HG03066 (cell line): ENCODE measurements at regions not wholly inside any gene's neighbourhood (a gene's known extent, or its start where the extent isn't known, plus 50 kb on each side); places are given as distances from the start of the nearest gene placed in this dataset.

Source experiments
- ATAC-seq: cut with Tn5 transposase; IDR thresholded peaks from one replicate; pipeline ENCODE4 v1.9.1; 2021; ENCODE audit warnings: low read depth; ENCODE audit not compliant: unreplicated experiment

DNA sequence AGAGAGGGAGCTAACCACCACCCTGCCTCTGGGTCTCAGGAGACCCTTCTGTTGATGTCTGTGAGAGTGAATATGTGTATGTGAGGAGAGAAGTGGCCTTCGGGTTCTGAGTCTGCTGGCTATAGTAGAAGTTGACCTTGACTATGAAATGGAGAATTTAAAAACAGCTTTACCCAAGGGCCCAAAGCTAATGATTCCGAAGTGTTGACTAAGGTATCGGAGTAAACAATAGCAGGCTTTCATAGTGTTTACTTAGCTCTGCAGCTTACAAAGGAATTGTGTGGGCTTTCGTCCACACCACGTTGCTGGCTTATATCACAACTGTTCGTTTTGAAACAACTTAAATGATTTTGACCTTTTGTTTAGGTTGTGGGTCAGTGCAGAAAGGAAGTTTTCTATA lies 126.5 kb upstream of the JAG1 start:
- ATAC-seq = no peak

DNA sequence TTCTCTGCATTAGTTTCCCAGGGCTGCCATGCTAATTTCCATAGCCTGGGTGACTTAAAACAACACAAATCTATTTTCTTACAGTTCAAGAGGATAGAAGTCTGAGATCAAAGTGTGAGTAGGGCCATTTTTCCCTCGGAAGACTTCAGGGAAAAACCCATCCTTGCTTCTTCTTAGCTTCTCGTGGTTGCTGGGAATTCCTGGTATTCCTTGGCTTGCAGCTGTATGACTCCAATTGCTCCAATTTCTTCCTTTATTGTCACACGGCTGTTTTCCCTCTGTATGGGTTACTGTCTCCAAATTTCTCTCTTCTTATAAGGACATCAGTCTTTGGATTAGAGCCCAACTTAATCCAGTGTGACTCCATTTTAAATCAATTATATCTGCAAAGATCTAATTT lies 128.4 kb upstream of the JAG1 start:
- ATAC-seq = no peak

DNA sequence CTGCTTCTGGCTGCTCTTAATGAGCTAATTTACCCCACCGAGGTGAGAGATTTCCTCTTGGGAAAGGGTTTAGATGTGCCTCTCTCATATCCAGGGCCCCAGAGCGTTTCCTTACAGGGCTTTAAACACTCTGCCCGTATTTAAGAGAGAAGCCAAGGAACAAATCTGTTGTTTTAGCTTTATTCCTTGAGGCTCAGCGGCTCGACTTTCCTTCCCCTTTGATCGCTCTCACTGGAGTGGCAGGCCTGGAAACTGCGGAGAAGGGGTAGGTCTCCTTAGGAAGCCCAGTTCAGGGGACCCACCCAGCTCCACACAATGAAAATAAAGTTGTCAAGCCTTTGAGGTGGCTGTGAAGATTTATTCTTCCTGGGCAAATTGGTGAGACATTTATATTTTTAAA lies 132.0 kb upstream of the JAG1 start:
- ATAC-seq = no peak

DNA sequence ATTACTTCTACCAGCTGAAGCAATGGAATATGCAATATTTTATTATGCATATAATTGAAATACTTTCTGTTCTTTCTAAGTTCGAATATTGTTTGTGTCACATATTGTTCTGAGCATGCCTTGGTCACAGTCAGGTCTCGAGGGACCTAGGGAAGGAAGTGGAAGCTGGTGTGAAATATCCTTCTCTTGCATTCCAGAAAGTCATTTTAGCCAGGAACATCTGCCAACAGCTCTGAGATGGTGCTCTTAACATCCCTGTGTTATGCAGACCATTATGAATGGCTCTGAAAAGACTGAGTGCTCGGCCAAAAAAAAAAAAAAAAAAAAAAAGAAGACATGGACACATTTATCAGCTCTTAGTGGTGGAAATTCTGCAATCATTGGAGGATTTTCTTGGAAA lies 132.7 kb upstream of the JAG1 start:
- no peak for ATAC-seq

DNA sequence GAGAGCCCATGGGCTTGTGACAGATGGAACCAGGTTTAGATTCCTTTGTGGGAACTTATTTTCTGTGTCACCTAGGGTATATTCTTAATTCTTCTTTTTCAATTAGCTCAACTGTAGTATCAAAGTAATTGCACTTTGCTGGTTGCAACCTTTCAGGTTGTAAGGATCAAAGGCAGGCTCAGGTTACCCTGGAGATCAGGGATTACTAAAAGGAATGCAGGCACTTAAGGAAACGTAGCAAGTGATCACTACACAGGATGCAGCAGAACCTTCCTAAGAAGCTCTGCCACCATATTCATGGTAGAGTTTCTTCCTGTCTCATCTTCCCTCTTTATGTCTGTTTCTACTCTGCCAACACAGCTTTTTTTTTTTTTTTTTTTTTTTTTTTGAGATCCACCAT lies 133.2 kb upstream of the JAG1 start:
- ATAC-seq = no peak

DNA sequence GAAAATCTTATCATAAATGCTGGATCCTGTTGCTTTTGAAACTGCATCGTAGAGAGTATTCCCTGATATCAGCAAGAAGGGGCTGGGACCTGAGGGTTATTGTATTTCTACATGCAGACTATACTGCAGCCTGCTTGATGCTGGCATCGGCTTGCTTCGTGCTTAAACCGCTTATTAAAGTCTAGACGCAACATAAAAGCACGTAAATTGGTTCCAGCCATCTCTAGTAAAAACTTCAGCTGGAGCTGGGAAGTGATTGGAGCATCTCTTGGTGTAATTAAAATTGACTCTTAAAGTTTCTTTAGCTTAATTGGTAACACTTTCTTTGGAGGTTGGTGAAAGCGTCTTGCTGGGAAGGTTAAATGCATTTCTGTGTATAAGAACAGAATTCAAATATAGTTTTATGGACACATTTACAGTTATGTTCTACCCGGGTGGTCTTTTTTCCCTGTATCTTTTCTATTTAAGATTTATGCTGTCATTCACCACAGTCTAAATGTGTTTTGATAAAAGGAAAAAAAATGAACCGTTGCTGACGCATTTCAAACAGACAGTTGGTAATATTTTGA lies 139.0 kb upstream of the JAG1 start:
- ATAC-seq = no peak

DNA sequence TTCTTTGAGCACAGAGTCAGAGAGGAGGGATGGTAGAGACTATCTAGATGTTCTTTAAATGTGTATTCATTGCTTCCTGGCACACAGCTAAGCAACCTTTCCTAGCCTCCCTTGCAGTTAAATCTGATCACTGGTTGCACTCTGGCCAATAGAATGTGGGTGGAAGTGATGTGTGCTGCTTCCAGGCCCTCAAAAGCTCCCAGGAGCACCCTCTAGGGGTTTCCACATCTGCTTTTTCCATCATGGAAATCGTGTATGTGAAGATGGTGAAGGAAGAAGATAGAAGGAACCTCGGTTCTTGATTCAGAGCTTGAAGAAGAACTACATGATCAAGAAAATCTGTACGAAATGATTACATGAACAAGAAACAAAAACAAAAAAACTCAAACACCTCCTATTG lies 149.8 kb upstream of the JAG1 start:
- ATAC-seq = no peak

DNA sequence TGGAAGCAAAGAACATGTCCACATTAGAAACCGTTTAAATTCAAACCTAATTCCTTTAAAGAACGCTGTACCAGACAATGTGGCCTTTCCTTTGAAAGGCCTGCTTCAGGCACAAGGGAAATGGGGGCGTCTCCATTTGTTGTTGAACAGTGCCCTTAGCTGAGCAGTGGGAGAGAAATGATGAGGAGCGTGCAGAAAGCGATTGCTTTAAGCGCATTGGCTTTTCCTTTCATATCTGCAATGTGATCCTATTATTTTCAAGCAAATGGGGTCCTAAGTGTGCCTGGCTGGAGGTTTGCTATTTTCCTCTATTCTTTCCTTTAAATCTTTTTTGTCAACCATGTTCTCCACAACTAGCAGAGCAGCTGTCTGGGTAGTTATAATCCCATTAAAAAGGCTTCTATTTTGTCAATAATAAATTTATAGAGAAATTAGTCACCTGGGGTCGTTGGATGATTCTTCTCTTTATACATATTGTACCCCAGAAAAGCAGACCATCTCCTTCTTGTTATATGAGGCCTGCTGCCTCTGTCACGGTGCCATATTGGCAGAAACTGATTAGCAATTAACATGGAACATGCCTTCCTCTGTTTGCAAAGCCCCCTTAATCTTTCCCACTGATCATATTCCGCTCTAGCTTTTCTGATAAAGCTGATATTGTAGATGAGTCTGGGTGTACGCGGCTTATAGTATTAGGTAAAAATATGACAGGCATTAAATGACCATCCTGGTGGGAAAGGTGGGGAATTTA lies 151.1 kb upstream of the JAG1 start:
- no peak for ATAC-seq

DNA sequence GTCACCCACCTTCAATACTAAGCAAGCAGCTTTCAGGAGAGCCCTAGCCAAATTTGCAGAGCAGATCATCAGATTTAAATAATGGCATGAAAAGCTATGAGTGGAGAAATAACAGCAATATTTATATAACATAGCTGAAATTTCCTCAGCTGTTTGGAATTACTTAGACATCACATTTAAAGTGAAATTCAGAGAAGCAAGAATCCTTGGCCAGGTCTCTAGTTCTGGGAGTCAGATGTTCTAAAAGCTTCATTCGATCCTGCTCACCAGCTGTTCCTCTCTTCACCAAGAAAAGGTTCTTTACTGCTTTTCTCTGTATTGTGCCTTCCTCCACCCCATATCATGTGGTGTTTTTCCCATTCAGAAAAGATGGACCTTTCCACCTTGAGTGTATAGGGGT lies 152.3 kb upstream of the JAG1 start:
- ATAC-seq = no peak

DNA sequence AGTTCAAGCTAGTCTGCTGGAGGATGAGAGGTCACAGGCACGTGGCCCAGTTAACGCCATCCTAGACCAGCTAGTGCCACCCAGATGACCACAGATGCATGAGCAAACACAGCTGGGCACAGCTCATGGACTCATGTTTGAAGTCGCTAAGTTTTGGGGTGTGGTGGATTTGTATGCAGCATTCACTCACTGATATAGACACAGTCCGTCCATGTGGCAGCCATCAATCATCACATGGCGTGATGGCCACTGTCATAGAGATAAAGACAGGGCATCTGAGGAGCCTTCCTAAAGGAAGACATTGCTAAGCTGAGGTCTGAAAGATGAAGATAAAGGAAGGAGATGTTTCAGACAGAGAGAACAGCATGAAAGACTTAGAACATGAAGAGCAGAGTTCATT lies 154.4 kb upstream of the JAG1 start:
- no peak for ATAC-seq

DNA sequence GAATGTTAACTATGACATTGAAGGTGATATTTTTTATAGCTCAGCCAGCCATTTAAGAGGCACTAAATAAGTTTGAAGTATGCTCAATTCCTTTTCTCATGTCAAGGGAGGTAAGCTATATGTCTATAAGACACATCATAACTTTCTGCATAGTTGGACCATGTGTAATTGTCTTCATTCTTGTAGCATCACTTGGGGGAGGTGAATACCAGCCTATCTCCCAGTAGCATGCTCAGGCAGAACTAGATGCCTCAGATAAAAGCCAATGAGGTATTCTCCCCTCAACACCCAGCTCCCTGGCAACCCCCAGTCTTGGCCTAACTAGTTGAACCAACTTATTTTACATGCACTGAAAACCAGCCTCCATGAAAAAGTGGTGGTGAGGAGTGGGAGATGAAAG lies 158.3 kb upstream of the JAG1 start:
- ATAC-seq = no peak

DNA sequence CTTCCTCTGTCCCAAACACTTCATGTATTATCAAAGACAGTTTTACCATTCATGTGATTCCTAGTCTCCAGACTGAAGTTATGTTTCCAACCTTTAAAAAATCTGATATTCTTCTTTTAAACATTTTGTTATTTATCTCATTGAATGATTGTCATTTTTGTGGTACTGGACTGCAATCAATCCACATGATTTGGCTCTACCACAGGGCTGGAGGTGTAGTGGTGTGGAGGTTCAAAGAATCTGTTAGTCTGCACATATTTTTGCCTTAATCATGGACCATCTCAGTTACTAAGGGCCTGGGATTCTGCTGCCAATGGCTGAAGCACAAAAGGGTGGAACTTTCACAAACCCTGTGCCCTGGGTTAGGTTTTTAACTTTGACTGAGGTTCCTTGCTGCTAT lies 164.1 kb upstream of the JAG1 start:
- no peak for ATAC-seq

DNA sequence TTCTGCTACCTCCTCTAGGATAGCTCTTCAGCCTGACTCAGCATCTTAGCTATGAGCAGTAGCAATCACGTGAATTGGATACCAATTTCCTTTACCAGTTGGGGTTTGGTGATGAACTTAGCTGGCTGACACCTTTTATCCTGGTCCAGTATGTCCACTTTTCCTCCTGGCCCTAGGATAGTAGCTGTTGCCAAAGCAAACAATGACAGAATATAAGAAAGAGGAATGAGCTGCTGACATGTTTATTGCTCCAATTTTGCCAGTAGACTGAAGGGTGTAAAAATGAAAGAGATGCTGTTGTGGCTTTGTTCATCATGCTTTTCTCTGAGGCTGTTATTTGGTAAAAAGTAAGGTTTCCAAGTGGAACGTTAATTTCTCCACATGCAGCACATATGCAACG lies 168.3 kb upstream of the JAG1 start:
- no peak for ATAC-seq

DNA sequence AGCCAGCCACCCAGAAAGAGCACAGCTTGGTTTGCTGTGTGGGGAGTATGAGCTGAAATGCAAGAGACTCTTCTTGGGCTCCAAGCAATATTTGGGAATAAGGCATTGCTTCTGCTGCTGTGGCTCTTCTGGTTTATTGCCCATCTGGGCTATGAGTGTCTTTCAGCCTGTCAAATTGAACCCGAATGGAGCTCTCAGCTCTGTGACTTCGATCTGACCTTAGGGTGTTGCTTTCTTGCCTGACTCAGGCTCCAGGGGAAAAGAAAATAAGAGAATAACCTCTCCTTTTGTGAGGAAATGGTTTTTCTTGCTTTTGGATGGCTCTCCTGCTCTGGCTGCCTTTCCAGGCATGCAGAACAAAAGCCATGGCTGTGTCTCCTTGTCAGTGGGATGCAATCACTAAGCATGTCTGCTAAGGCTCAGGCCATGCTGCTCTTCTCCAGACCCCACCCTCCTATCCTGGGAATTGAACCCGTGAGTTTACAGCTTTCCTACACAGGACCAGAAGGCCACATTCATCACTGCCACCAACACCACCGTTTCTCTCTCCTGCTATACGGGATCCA lies 169.4 kb upstream of the JAG1 start:
- no peak for ATAC-seq

DNA sequence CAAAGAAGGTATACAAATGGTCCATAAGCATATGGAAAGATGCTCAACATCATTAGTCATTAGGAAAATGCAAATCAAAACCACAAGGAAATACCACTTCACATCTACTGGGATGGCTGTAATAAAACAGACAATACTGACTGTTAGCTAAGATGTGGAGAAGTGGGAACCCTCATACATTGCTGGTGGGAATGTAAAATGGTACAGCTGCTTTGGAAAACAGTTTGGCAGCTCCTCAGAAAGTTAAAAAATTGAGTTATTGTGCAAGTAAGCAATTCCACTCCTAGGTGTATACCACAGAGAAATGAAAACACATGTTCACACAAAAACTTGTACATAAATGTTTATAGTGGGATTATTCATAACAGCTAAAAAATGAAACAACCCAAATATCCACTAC lies 173.0 kb upstream of the JAG1 start:
- ATAC-seq = no peak

DNA sequence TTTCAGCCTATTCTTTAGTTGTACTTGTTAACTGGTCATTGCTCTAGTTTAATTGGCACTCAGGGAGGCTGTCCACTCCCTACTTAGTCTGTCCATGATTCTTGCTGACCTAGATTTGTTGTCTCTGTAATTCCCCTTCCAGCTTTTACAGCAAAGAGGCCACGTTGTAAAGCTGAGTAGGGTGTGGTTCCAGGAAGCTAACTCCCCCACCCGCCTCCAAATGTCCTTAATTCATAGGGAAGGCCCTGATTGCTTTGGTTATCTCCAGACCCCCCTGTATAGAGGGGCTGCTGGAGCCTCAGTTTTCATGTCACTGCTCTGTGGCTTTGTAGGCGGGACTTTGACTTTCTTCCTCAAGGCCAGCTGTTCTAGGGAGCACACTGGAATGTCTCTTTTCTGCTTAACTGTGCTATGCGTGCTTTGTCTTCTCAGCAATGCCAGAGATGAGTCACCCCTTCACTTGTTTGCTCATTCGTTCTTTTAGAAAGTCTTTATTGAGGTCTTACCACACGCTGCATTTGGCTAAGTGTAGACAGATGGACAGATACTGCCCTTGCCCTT lies 175.1 kb upstream of the JAG1 start:
- no peak for ATAC-seq

DNA sequence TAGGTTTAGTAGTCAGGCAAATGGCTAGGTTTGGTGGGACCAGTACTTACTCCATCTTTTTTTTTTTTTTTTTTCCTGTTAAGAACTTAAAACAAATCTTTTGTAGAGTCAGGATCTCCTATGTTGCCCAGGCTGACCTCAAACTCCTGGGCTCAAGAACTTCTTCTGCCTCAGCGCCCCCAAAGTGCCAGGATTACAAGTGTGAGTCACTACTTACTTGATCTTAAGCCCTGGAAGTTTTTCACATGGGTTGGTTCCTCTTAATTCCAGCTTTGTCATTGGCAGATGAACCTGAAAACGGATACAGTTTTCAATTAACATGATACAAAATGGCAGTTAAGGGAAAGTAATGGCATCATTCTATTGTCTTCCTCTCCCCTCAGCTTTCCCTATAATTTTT lies 179.4 kb upstream of the JAG1 start:
- ATAC-seq = no peak

DNA sequence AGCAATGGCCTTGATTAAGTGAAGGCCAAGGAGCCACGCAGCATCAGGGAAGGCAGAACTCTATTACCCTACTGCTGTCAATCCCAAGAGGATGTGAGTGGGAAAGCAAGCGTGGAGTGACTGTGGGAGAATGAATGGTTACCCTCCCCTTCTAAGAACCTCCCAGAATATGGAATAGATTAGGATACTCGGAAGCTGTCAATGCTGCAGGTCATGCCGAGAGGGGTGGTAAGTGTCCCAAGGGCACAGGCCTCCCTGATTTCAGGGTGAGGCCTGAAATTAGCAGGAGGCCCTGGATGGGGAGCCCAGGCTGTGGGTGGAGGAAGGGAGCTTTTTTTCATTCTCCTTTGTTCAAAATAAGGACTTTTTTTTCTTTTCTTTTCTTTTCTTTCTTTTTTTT lies 179.9 kb upstream of the JAG1 start:
- no peak for ATAC-seq

DNA sequence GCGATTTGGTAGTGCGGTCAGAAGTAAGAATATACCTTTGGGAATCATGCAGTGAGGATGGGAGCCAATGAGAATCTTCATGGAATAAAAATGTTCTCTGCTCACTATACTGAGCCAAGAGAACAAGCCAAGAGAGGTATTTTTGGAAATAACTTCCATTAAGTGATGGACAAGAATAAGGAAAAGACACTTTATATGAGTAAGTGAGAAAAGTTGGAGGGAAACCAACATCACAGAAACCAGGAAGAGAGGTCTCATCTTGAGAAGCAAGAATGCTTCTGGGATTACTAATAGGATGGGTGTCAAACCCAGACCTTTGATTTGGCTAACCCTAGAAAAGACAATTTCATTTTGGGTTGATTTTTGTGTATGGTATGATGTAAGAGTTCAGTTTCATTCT lies 181.2 kb upstream of the JAG1 start:
- no peak for ATAC-seq

DNA sequence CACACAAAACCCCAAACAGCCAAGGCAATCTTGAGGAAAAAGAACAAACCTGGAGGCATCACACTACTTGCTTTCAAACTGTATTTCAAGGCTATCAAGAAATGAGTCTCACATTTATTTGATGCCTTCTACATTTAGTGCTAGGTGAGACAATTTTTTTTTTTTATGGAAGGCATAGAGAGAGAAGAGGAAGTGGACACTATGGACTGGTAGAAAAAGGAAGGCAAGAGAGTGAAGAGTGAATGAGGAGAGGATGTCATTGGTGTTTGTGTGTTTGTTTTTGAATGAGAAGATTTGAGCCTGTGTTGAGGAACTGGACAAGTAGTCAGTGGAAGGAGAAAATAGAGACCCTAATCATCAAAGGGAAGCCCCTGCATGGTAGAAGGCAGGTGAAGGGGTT lies 182.0 kb upstream of the JAG1 start:
- no peak for ATAC-seq

DNA sequence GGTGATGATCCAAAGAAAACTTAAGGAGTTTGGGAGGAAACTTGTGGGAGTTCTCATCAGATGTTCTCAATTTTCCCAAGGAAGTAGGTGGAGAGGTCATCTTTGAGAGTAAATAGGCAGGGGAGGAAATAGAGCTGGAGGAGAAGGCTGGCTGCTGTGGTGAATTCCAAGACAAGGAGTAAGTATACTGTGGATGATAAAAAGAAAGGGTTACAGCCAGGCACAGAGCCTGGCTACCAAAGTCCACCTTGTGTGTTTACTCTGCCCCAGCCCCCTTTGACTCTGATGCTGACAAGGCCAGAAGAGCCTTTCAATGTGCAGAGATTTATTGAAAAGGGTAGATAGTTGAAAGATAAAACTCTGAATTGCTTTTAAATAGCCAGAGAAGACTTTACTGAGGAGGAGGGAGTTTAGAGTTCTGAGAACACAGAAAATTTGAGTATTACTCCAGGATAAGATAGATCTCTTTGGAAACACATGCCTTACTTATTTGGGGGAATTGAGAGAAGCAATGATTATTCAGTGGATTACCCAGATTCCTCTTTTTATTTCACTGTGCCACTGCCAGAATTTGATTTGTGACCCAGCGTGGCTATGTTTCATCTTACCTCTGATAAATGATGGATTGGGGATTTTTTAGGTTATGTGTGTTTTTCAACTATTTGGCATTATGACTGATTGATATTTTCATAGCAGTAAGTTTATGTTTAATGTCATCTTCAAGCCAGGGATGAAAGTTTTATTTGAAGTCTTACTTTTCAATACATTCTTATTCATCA lies 182.6 kb upstream of the JAG1 start:
- ATAC-seq = no peak
